ENCODE measurements at regions not wholly inside any gene's neighbourhood (a gene's known extent, or its start where the extent isn't known, plus 50 kb on each side); places are given as distances from the start of the nearest gene placed in this dataset.

DNA sequence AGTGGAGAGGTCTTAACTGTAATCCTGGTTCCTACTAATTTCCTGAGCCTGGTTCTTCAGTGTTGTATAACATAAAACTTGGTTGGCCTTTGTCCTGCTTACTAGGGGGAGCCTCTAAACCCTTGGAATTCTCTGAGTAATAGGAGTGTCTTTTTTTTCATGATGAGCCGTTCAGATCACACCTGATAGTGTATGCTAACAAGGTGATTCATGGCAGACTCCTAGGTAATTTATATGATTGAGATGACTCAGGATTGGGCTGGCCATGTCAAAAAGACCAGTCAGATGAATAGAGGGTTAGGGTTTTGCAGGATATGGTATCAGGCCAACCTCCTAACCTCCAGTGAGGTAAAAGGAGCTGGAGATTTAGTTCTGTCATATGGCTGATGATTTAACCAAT is 135.8 kb upstream of the KLF12 start:
- ATAC-seq (ENCODE audit: poor library complexity) (no peak), DNase-seq (no peak)
- TF ChIP-seq, protein P1, sequence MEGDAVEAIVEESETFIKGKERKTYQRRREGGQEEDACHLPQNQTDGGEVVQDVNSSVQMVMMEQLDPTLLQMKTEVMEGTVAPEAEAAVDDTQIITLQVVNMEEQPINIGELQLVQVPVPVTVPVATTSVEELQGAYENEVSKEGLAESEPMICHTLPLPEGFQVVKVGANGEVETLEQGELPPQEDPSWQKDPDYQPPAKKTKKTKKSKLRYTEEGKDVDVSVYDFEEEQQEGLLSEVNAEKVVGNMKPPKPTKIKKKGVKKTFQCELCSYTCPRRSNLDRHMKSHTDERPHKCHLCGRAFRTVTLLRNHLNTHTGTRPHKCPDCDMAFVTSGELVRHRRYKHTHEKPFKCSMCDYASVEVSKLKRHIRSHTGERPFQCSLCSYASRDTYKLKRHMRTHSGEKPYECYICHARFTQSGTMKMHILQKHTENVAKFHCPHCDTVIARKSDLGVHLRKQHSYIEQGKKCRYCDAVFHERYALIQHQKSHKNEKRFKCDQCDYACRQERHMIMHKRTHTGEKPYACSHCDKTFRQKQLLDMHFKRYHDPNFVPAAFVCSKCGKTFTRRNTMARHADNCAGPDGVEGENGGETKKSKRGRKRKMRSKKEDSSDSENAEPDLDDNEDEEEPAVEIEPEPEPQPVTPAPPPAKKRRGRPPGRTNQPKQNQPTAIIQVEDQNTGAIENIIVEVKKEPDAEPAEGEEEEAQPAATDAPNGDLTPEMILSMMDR (IDR thresholded peaks at IDR 0.05), result no peak
- Mint-ChIP-seq H3K4me1 (ENCODE audit: low read depth) (peaks cover 19% of the 10 kb centered on the region), H3K9me3 (peaks cover 4% of the 10 kb centered on the region), H3K27me3 (no peaks in the 10 kb centered on the region), H3K27ac (no peak overlapping the region), H3K36me3 (ENCODE audit: low read depth) (peaks cover 52% of the 10 kb centered on the region), H3K4me3 (no peak overlapping the region)
- Histone ChIP-seq H3K36me3 (ENCODE audit: insufficient read depth, low read length) (peaks cover 5% of the 10 kb centered on the region), H3K27ac (ENCODE audit: low read depth in 1 of 2, low read length in 2 of 2) (no peak overlapping the region), H3K9me3 (ENCODE audit: control insufficient read depth in 1 of 2, insufficient read depth in 1 of 2, low read length in 2 of 2) (peaks cover 0 to 19% of the 10 kb centered on the region in 2 experiments), H3K4me3 (ENCODE audit: low read length) (no peak overlapping the region), H3K27me3 (ENCODE audit: control insufficient read depth in 1 of 2, insufficient read depth in 2 of 2, low read length in 2 of 2) (no peaks in the 10 kb centered on the region), H3K4me1 (ENCODE audit: insufficient read depth, low read length) (no peaks in the 10 kb centered on the region)
- ChIA-PET POLR2A (interaction anchor here (1.4 kb wide), 1 partner anchor 17 kb away, joined by 4 read pairs; no protein-coding TSS in a partner anchor), CTCF (interaction anchor here (1.1 kb wide), 1 partner anchor 30 kb away, joined by 3 read pairs; no protein-coding TSS in a partner anchor)
- intact Hi-C loops (cut with DNase I, micrococcal nuclease), result no loop called here

DNA sequence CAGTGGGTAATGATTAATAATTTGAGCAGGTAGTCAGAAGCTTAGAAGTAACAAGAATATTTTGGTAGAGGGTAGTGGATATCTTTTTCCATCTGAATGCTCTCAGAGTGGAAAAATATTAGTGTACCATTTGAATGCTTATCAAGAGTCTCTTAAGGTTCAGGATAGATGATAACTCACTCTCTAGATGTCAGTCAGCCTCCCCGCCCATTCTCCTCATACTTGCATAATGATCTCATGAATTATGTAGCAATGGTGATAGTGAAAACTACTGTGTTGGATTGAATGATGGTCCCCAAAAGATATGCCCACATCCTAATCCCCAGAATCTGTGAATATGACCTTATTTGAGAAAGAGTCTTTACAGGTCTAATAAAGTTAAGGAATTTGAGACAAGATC is 132.7 kb upstream of the KLF12 start:
- H3K9me3 Mint-ChIP-seq, result peaks cover 11% of the 10 kb centered on the region
- DNase-seq (no peak), ATAC-seq (ENCODE audit: poor library complexity) (no peak)
- peaks cover 3 to 26% of the 10 kb centered on the region in 2 experiments for H3K9me3 ChIP-seq (ENCODE audit: control insufficient read depth in 1 of 2, insufficient read depth in 1 of 2, low read length in 2 of 2)
- no peak overlapping the region for H3K4me3 Mint-ChIP-seq
- H3K27me3 Mint-ChIP-seq, result no peaks in the 10 kb centered on the region
- ChIA-PET CTCF (no interaction called here), POLR2A (interaction anchor here (0.8 kb wide), 1 partner anchor 1365 kb away, joined by 5 read pairs; no protein-coding TSS in a partner anchor)
- H3K36me3 Mint-ChIP-seq (ENCODE audit: low read depth), result peaks cover 59% of the 10 kb centered on the region
- no peaks in the 10 kb centered on the region for H3K27me3 ChIP-seq (ENCODE audit: control insufficient read depth in 1 of 2, insufficient read depth in 2 of 2, low read length in 2 of 2)
- H3K36me3 ChIP-seq (ENCODE audit: insufficient read depth, low read length), result peaks cover 5% of the 10 kb centered on the region
- intact Hi-C loops (cut with DNase I, micrococcal nuclease), result loop anchor here in 1 of 2 experiments (5.0 kb wide), 1 partner anchor 35 kb away; no protein-coding TSS in a partner anchor
- H3K4me1 ChIP-seq (ENCODE audit: insufficient read depth, low read length), result peaks cover under 1% of the 10 kb centered on the region
- no peaks in the 10 kb centered on the region for H3K4me1 Mint-ChIP-seq (ENCODE audit: low read depth)
- H3K27ac Mint-ChIP-seq, result no peak overlapping the region
- TF ChIP-seq, protein P1 (IDR thresholded peaks at IDR 0.05), result no peak
- H3K27ac ChIP-seq (ENCODE audit: low read depth in 1 of 2, low read length in 2 of 2), result no peak overlapping the region
- H3K4me3 ChIP-seq (ENCODE audit: low read length), result no peak overlapping the region

DNA sequence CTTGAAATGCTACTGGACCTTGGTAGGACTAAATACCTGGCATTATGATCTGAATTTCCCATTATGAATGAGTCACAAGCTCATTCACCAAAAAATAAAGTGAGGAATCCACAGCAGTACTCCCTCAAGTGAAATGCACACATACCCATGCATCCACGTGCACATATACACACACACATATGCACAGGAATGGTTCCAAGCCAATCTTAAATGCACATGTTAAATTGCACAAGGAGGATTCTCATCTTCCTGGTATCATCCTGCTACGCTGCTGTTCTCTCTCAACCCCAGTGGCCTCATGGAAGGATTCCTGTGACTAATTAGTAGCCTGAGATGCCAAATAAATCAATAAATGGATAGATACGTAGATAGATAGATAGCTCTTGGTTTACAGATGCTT is 132.1 kb upstream of the KLF12 start:
- Histone ChIP-seq H3K4me1 (ENCODE audit: insufficient read depth, low read length) (peaks cover 2% of the 10 kb centered on the region), H3K9me3 (ENCODE audit: control insufficient read depth in 1 of 2, insufficient read depth in 1 of 2, low read length in 2 of 2) (peaks cover 3 to 21% of the 10 kb centered on the region in 2 experiments), H3K27ac (ENCODE audit: low read depth in 1 of 2, low read length in 2 of 2) (no peak overlapping the region), H3K4me3 (ENCODE audit: low read length) (no peak overlapping the region), H3K36me3 (ENCODE audit: insufficient read depth, low read length) (peaks cover 1% of the 10 kb centered on the region), H3K27me3 (ENCODE audit: control insufficient read depth in 1 of 2, insufficient read depth in 2 of 2, low read length in 2 of 2) (no peaks in the 10 kb centered on the region)
- intact Hi-C loops (cut with DNase I, micrococcal nuclease), result loop anchor here in 1 of 2 experiments (5.0 kb wide), 1 partner anchor 34 kb away; no protein-coding TSS in a partner anchor
- H3K27ac Mint-ChIP-seq, result no peak overlapping the region
- peaks cover 11% of the 10 kb centered on the region for H3K9me3 Mint-ChIP-seq
- ATAC-seq (ENCODE audit: poor library complexity) (no peak), DNase-seq (no peak)
- peaks cover 54% of the 10 kb centered on the region for H3K36me3 Mint-ChIP-seq (ENCODE audit: low read depth)
- no peaks in the 10 kb centered on the region for H3K27me3 Mint-ChIP-seq
- ChIA-PET CTCF (no interaction called here), POLR2A (interaction anchor here (0.8 to 1.5 kb wide), 2 partner anchors 12 to 1366 kb away, joined by 5 read pairs; no protein-coding TSS in a partner anchor)
- H3K4me1 Mint-ChIP-seq (ENCODE audit: low read depth), result no peaks in the 10 kb centered on the region
- TF ChIP-seq, protein P1 (IDR thresholded peaks at IDR 0.05), result no peak
- H3K4me3 Mint-ChIP-seq, result no peak overlapping the region
